HL-60 (cell line): ENCODE measurements at regions not wholly inside any gene's neighbourhood (a gene's known extent, or its start where the extent isn't known, plus 50 kb on each side); places are given as distances from the start of the nearest gene placed in this dataset.
A peak's percentile ranks its signal among the peaks of the same experiment; 100 is the strongest.

Experiments
- DNase-seq, 2 experiments: peaks; one replicate each; pipeline ENCODE4 v3.0.0-alpha.2; 2010 to 2020; ENCODE audit warnings: low read depth in 1 of 2, low spot score in 1 of 2
- H3K27ac ChIP-seq: fragments of 250-450 bp; sonication (Bioruptor Pico); replicated peaks from 2 replicates; pipeline ENCODE4 v1.5.1; 2020; ENCODE audit warnings: mild to moderate bottlenecking, moderate library complexity
- H3K27me3 ChIP-seq: fragments of 250-450 bp; sonication (Bioruptor Pico); 2 replicates; pipeline ENCODE4 v1.5.1; 2021; ENCODE audit warnings: mild to moderate bottlenecking, moderate library complexity; ENCODE audit not compliant: insufficient read depth, poor library complexity, severe bottlenecking
- H3K4me3 ChIP-seq: replicated peaks from 2 replicates; pipeline ENCODE4 v1.5.1; 2011; ENCODE audit warnings: mild to moderate bottlenecking, control low read depth, low read length; ENCODE audit not compliant: insufficient read depth
- CTCF ChIP-seq: IDR thresholded peaks from one replicate; pipeline ENCODE4 v1.5.1; 2011; ENCODE audit warnings: low read length, control low read depth, inconsistent platforms; ENCODE audit not compliant: insufficient read depth
- GABPA ChIP-seq: IDR thresholded peaks from 2 replicates; pipeline ENCODE4 v1.6.1; 2012; ENCODE audit warnings: low read depth
- POLR2AphosphoS5 ChIP-seq: IDR thresholded peaks from 2 replicates; pipeline ENCODE4 v1.6.1; 2012; ENCODE audit warnings: low read depth
- REST ChIP-seq: IDR thresholded peaks from 2 replicates; pipeline ENCODE4 v1.6.1; 2012; ENCODE audit warnings: low read depth; ENCODE audit not compliant: insufficient replicate concordance
- SPI1 ChIP-seq: IDR thresholded peaks from 2 replicates; pipeline ENCODE4 v1.6.1; 2012; ENCODE audit warnings: low read depth, mild to moderate bottlenecking, borderline replicate concordance

GRCh38 chr13:79866436-79866835 is 385.5 kb downstream of the NDFIP2 start:
- Histone ChIP-seq H3K4me3 (no peak overlapping the region), H3K27me3 (no peaks in the 10 kb centered on the region), H3K27ac (peak overlapping the region; percentile 94)
- no peak for TF ChIP-seq GABPA
- no peak for TF ChIP-seq CTCF
- no peak for TF ChIP-seq POLR2AphosphoS5
- TF ChIP-seq SPI1: no peak
- TF ChIP-seq REST: no peak
- DNase-seq: no peak

GRCh38 chr13:79862515-79862914 is 381.6 kb downstream of the NDFIP2 start:
- Histone ChIP-seq H3K27me3 (no peaks in the 10 kb centered on the region), H3K27ac (no peak overlapping the region), H3K4me3 (no peak overlapping the region)
- DNase-seq: no peak
- TF ChIP-seq REST (no peak), SPI1 (no peak), GABPA (no peak), CTCF (no peak)

- H3K27ac ChIP-seq: no peak overlapping the region
- no peak for DNase-seq
- H3K27me3 ChIP-seq: no peaks in the 10 kb centered on the region
- no peak overlapping the region for H3K4me3 ChIP-seq
- TF ChIP-seq SPI1 (no peak), GABPA (no peak), CTCF (no peak), POLR2AphosphoS5 (no peak), REST (no peak)
Observed at GRCh38 chr13:79861731-79862130, 380.8 kb downstream of the NDFIP2 start.
